ENCODE measurements at regions not wholly inside any gene's neighbourhood (a gene's known extent, or its start where the extent isn't known, plus 50 kb on each side); places are given as distances from the start of the nearest gene placed in this dataset.

DNA sequence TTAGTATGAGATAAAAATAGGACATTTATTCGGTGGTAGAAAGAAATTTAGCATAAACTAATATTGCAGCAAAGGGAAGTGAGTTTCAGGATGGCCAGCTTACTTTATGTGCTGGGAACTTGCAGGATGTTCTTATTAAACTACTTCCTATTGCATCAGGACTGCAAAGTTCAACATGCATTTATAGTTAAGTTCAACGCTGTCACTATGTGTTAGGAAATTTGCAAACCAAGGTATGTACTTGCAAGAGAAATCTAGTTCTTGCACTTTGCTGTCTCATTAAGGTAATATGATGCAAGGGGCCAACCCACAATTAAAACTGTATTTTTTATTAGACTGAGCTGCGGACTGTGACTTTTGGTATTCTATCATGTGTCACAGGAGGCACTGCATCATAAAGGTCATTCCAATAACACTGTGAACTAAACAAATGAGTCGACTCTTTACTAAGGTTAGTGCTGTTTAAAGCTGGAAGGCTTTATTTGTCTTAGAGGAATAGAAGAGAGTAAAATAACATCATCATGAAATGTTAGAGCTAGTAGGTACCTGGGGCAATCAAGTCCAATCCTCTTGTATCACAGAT is 1525.7 kb upstream of the TENM3 start:
- DNase-seq (ENCODE audit: low read depth) = no peak
- TF ChIP-seq, protein P1, sequence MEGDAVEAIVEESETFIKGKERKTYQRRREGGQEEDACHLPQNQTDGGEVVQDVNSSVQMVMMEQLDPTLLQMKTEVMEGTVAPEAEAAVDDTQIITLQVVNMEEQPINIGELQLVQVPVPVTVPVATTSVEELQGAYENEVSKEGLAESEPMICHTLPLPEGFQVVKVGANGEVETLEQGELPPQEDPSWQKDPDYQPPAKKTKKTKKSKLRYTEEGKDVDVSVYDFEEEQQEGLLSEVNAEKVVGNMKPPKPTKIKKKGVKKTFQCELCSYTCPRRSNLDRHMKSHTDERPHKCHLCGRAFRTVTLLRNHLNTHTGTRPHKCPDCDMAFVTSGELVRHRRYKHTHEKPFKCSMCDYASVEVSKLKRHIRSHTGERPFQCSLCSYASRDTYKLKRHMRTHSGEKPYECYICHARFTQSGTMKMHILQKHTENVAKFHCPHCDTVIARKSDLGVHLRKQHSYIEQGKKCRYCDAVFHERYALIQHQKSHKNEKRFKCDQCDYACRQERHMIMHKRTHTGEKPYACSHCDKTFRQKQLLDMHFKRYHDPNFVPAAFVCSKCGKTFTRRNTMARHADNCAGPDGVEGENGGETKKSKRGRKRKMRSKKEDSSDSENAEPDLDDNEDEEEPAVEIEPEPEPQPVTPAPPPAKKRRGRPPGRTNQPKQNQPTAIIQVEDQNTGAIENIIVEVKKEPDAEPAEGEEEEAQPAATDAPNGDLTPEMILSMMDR (IDR thresholded peaks at IDR 0.05; ENCODE audit: low read depth, low read length, missing control alignments) = no peak
- H3K4me3 ChIP-seq (ENCODE audit: low read depth, low read length) = no peak overlapping the region
- in situ Hi-C loops (cut with HindIII; ENCODE audit: low sequenced_read_pairs) = no loop called here

DNA sequence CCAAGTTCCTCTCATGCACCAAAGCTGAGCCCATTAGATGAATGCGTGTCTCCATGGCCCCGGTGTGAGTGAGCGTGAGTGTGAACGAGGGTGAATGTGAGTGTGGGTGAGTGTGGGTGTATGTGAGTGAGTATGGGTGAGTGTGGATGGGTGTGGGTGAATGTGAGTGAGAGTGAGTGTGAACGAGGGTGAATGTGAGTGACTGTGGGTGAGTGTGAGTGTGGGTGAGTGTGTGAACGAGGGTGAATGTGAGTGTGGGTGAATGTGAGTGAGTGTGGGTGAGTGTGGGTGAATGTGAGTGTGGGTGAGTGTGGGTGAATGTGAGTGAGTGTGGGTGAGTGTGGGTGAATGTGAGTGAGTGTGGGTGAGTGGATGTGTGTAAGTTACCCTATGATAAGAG is 1521.8 kb upstream of the TENM3 start:
- no peak for DNase-seq (ENCODE audit: low read depth)
- H3K4me3 ChIP-seq (ENCODE audit: low read depth, low read length) = no peak overlapping the region
- in situ Hi-C loops (cut with HindIII; ENCODE audit: low sequenced_read_pairs) = no loop called here

DNA sequence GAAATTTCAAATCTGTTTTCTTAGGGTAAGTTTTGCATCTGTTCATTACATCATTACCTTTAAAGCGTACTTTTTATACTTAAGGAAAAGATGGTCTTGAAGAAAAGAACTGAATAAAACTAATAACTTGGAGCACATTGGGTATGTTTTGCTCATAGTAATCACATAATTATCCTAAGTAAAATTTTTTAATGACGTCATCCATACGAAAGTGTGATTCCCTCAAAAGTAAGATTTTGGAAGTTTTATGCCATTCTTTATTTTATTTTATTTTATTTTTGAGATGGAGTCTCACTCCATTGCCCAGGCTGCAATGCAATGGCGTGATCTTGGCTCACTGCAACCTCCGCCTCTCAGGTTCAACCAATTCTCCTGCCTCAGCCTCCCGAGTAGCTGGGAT is 1516.6 kb upstream of the TENM3 start:
- TF ChIP-seq, protein P1 (IDR thresholded peaks at IDR 0.05; ENCODE audit: low read depth, low read length, missing control alignments) = no peak
- in situ Hi-C loops (cut with HindIII; ENCODE audit: low sequenced_read_pairs) = no loop called here
- H3K4me3 ChIP-seq (ENCODE audit: low read depth, low read length) = no peak overlapping the region
- DNase-seq (ENCODE audit: low read depth) = no peak

More for the DNA sequence above, 1521.8 kb upstream of the TENM3 start:
- TF ChIP-seq, protein P1 (IDR thresholded peaks at IDR 0.05; ENCODE audit: low read depth, low read length, missing control alignments) = no peak

DNA sequence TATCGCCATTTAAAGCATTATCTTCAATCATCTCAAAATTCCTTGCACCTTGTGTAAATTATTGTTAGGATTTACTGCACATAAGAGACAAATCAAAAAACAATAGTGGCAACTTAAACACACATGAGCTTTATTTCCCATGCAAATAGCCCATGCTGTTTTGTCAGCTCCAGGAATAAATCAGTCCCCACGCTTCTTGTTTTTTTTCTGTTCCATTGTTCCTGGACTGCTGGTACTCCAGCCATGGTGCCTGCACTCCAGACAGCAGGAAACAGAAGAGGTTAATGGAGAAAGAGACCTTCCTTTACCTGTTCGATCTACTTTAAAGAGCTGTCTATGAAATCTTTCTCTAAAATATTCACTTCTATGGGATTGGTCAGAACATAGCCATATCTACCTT is 1515.7 kb upstream of the TENM3 start:
- in situ Hi-C loops (cut with HindIII; ENCODE audit: low sequenced_read_pairs) = no loop called here
- TF ChIP-seq, protein P1 (IDR thresholded peaks at IDR 0.05; ENCODE audit: low read depth, low read length, missing control alignments) = no peak
- no peak overlapping the region for H3K4me3 ChIP-seq (ENCODE audit: low read depth, low read length)
- DNase-seq (ENCODE audit: low read depth) = no peak

DNA sequence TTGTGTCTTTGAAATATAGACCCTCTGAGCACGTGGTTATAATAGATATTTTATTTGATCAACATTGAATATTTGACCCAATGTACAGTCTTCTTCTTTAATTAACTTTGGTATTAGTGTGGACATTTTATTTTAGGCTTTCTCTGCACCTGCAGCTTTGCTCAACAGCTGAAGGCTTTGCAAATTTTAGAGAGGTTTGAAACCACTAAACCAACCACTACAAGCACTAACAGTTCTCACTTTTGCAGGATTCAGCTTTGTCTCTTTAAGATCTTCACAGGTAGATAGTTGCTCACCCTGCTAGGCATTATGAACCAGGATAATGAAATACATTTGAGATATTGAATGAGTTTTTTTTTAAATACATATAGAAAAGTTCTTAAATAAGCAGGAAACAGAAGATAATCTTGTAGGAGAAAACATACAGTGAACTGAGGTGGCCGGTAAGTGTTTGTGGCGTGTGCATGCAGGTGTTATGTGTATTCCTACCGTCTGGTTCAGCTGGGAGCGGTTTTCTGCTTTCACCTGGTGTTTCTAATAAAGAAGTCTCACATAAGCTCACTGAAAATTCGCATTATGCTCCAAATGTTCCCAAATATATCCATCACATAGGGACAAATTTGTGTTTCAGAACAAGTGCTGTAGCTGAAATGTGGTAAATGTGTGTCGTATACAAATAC is 1508.3 kb upstream of the TENM3 start:
- no peak overlapping the region for H3K4me3 ChIP-seq (ENCODE audit: low read depth, low read length)
- DNase-seq (ENCODE audit: low read depth) = no peak
- in situ Hi-C loops (cut with HindIII; ENCODE audit: low sequenced_read_pairs) = no loop called here
- TF ChIP-seq, protein P1 (IDR thresholded peaks at IDR 0.05; ENCODE audit: low read depth, low read length, missing control alignments) = no peak

DNA sequence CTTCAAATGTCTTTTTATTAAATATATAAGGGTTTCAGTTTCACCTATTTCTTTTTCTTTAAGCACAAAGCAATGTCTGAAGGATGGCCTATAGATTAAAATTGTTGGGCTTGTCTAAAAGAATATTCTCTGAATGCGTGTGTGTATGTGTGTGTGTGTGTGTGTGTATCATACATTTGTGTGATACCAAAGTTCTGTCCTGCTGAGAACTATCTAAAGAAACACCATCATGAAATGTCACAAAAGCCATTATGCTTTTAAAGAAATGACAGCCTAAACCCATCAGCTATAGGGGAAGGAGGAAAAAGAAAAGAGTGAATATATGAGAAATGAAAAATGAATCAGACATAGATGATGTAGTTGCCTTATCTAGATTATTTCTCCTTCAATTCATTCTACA is 1501.5 kb upstream of the TENM3 start:
- TF ChIP-seq, protein P1 (IDR thresholded peaks at IDR 0.05; ENCODE audit: low read depth, low read length, missing control alignments) = no peak
- no peak for DNase-seq (ENCODE audit: low read depth)
- H3K4me3 ChIP-seq (ENCODE audit: low read depth, low read length) = no peak overlapping the region
- in situ Hi-C loops (cut with HindIII; ENCODE audit: low sequenced_read_pairs) = no loop called here

All from astrocyte of the cerebellum (primary cell).